ENCODE measurements at regions not wholly inside any gene's neighbourhood (a gene's known extent, or its start where the extent isn't known, plus 50 kb on each side); places are given as distances from the start of the nearest gene placed in this dataset.

GRCh38 chr6:56739836-56740815 lies 97.4 kb upstream of the DST start:
- Histone ChIP-seq H3K9ac (ENCODE audit: low read length) (no peak overlapping the region), H3K9me2 (ENCODE audit: low read depth, low read length) (no peaks in the 10 kb centered on the region), H3K79me2 (ENCODE audit: insufficient read depth, low read length) (no peaks in the 10 kb centered on the region), H3K9me3 (ENCODE audit: low read length) (no peaks in the 10 kb centered on the region), H3K27me3 (ENCODE audit: insufficient read depth, low read length) (no peaks in the 10 kb centered on the region), H3K4me3 (ENCODE audit: low read depth, low read length, poor library complexity, severe bottlenecking) (no peak overlapping the region), H3K4me2 (ENCODE audit: low read length) (no peak overlapping the region), H4K20me1 (ENCODE audit: insufficient read depth, low read length) (no peaks in the 10 kb centered on the region), H2AFZ (ENCODE audit: low read length) (no peak overlapping the region), H3K27ac (ENCODE audit: low read depth, low read length, poor library complexity, severe bottlenecking) (no peak overlapping the region), H3K36me3 (ENCODE audit: insufficient read depth, low read length) (no peaks in the 10 kb centered on the region), H3K4me1 (ENCODE audit: insufficient read depth, low read length, severe bottlenecking) (no peaks in the 10 kb centered on the region), H3F3A (ENCODE audit: insufficient read depth, low read length) (no peaks in the 10 kb centered on the region)
- TF ChIP-seq, protein P1, sequence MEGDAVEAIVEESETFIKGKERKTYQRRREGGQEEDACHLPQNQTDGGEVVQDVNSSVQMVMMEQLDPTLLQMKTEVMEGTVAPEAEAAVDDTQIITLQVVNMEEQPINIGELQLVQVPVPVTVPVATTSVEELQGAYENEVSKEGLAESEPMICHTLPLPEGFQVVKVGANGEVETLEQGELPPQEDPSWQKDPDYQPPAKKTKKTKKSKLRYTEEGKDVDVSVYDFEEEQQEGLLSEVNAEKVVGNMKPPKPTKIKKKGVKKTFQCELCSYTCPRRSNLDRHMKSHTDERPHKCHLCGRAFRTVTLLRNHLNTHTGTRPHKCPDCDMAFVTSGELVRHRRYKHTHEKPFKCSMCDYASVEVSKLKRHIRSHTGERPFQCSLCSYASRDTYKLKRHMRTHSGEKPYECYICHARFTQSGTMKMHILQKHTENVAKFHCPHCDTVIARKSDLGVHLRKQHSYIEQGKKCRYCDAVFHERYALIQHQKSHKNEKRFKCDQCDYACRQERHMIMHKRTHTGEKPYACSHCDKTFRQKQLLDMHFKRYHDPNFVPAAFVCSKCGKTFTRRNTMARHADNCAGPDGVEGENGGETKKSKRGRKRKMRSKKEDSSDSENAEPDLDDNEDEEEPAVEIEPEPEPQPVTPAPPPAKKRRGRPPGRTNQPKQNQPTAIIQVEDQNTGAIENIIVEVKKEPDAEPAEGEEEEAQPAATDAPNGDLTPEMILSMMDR (IDR thresholded peaks at IDR 0.05; ENCODE audit: low read length): no peak
- TF ChIP-seq EZH2 (IDR thresholded peaks at IDR 0.05; ENCODE audit: borderline replicate concordance, low read length): no peak

- no peaks in the 10 kb centered on the region for H4K20me1 ChIP-seq (ENCODE audit: insufficient read depth, low read length)
- H3K9me2 ChIP-seq (ENCODE audit: low read depth, low read length): no peaks in the 10 kb centered on the region
- no peaks in the 10 kb centered on the region for H3K4me1 ChIP-seq (ENCODE audit: insufficient read depth, low read length, severe bottlenecking)
- no peak overlapping the region for H3K4me3 ChIP-seq (ENCODE audit: low read depth, low read length, poor library complexity, severe bottlenecking)
- no peaks in the 10 kb centered on the region for H3K9me3 ChIP-seq (ENCODE audit: low read length)
- no peaks in the 10 kb centered on the region for H3F3A ChIP-seq (ENCODE audit: insufficient read depth, low read length)
- no peak overlapping the region for H3K9ac ChIP-seq (ENCODE audit: low read length)
- H3K27me3 ChIP-seq (ENCODE audit: insufficient read depth, low read length): no peaks in the 10 kb centered on the region
- no peaks in the 10 kb centered on the region for H3K79me2 ChIP-seq (ENCODE audit: insufficient read depth, low read length)
- H3K4me2 ChIP-seq (ENCODE audit: low read length): no peak overlapping the region
- H2AFZ ChIP-seq (ENCODE audit: low read length): no peak overlapping the region
- no peak overlapping the region for H3K27ac ChIP-seq (ENCODE audit: low read depth, low read length, poor library complexity, severe bottlenecking)
- TF ChIP-seq, protein P1 (IDR thresholded peaks at IDR 0.05; ENCODE audit: low read length): no peak
- no peak for TF ChIP-seq EZH2 (IDR thresholded peaks at IDR 0.05; ENCODE audit: borderline replicate concordance, low read length)
- H3K36me3 ChIP-seq (ENCODE audit: insufficient read depth, low read length): no peaks in the 10 kb centered on the region
Measured at GRCh38 chr6:56736804-56737203, 94.1 kb upstream of the DST start.

DNA sequence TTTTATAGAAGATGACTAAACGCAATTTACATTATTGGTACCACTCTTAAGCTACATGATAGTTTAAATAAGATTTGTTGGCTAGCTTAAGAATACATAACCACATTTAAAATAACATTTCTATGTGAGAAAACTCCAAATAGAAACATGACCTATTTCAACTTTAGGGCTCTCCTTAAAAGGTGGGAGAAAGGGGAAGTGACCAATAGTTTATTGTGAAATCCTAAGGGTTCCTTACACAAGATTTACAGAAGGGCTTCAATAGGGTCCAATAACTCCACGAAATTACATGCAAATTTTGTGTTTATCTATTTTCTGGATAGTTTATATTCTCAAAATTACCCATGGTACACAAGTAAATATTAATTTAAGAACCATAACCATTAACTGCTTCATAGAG lies 91.6 kb upstream of the DST start:
- Histone ChIP-seq H3K9ac (ENCODE audit: low read length) (no peak overlapping the region), H3K9me2 (ENCODE audit: low read depth, low read length) (no peaks in the 10 kb centered on the region), H4K20me1 (ENCODE audit: insufficient read depth, low read length) (no peaks in the 10 kb centered on the region), H3K9me3 (ENCODE audit: low read length) (no peaks in the 10 kb centered on the region), H3K36me3 (ENCODE audit: insufficient read depth, low read length) (no peaks in the 10 kb centered on the region), H3F3A (ENCODE audit: insufficient read depth, low read length) (no peaks in the 10 kb centered on the region), H2AFZ (ENCODE audit: low read length) (no peak overlapping the region), H3K4me1 (ENCODE audit: insufficient read depth, low read length, severe bottlenecking) (no peaks in the 10 kb centered on the region), H3K4me3 (ENCODE audit: low read depth, low read length, poor library complexity, severe bottlenecking) (no peak overlapping the region), H3K4me2 (ENCODE audit: low read length) (no peak overlapping the region), H3K27me3 (ENCODE audit: insufficient read depth, low read length) (no peaks in the 10 kb centered on the region), H3K27ac (ENCODE audit: low read depth, low read length, poor library complexity, severe bottlenecking) (no peak overlapping the region), H3K79me2 (ENCODE audit: insufficient read depth, low read length) (no peaks in the 10 kb centered on the region)
- TF ChIP-seq EZH2 (IDR thresholded peaks at IDR 0.05; ENCODE audit: borderline replicate concordance, low read length): no peak
- TF ChIP-seq, protein P1 (IDR thresholded peaks at IDR 0.05; ENCODE audit: low read length): no peak

Data from OCI-LY1 (cell line).